Activated naive CD4-positive, alpha-beta T cell treated with anti-CD3 and anti-CD28 coated beads, Interleukin-2, amount 10 ng/mL, durations not matched to agents 7 days and 5 days (primary cell): ENCODE measurements at regions not wholly inside any gene's neighbourhood (a gene's known extent, or its start where the extent isn't known, plus 50 kb on each side); places are given as distances from the start of the nearest gene placed in this dataset.

Experiments used
- CTCF ChIA-PET: fragments of 350-600 bp; sonication (Branson Sonifier 250); formaldehyde crosslinking; loops from one replicate; lab custom pipeline; 2021; ENCODE audit warnings: antibody characterized with exemption; lab: Charles Lee
- DNase-seq: peaks from one replicate; pipeline ENCODE4 v3.0.0-alpha.2; 2020
- H3K27ac Mint-ChIP-seq: one replicate; pipeline ENCODE4 v1.8.0; 2021; ENCODE audit warnings: mild to moderate bottlenecking, moderate library complexity, mixed read lengths
- H3K27me3 Mint-ChIP-seq: one replicate; pipeline ENCODE4 v1.8.0; 2021; ENCODE audit warnings: mild to moderate bottlenecking, mixed read lengths
- H3K36me3 Mint-ChIP-seq: one replicate; pipeline ENCODE4 v1.8.0; 2021; ENCODE audit warnings: mixed read lengths
- H3K4me1 Mint-ChIP-seq: one replicate; pipeline ENCODE4 v1.8.0; 2021; ENCODE audit warnings: mixed read lengths
- H3K4me3 Mint-ChIP-seq: one replicate; pipeline ENCODE4 v1.8.0; 2021; ENCODE audit warnings: mild to moderate bottlenecking, moderate library complexity, mixed read lengths
- H3K9me3 Mint-ChIP-seq: one replicate; pipeline ENCODE4 v1.8.0; 2021; ENCODE audit warnings: mixed read lengths

DNA sequence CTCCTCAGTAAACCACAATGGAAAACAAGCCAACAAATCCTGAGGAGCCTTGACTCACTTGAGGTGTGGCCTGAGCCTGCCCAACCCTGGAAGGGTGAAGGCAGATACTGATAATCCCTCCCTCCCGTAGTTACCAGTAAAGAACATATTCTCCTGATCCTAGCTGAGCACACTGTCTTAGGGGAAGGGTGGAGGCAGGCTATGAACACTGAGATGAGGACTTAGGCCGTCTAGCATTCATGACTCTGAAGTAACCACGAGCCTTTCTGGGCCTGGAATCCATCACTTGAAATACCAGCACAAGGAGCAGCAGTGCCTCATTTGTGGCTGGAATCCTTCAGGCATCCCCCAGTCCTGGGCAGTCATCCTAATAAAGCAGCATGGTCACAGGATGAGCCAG, 124.5 kb upstream of the PRLR start:
- H3K4me3 Mint-ChIP-seq, result no peak overlapping the region
- H3K36me3 Mint-ChIP-seq, result no peaks in the 10 kb centered on the region
- H3K27ac Mint-ChIP-seq, result no peak overlapping the region
- no peaks in the 10 kb centered on the region for H3K4me1 Mint-ChIP-seq
- peaks cover 17% of the 10 kb centered on the region for H3K9me3 Mint-ChIP-seq
- H3K27me3 Mint-ChIP-seq, result no peaks in the 10 kb centered on the region
- CTCF ChIA-PET, result no interaction called here
- no peak for DNase-seq

DNA sequence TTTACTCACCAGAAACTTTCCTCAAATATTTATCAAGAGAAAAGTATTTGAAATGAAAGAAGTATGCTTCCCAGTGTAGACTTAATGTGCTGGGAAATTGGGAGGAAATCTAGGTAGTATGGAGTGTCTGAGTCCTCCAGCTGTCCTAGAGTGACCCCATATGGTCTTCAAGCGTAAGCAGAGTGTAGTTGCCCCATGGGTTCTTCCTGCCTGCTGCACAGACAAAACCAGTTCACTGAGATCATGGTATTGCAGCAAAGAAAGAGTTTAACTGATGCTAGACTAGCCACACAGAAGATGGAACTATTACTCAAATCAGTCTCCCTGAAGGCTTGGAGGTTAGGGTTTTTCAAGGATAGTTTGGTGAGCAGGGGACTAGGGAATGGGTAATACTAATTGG, 114.9 kb upstream of the PRLR start:
- H3K4me1 Mint-ChIP-seq, result no peaks in the 10 kb centered on the region
- no peaks in the 10 kb centered on the region for H3K27me3 Mint-ChIP-seq
- H3K36me3 Mint-ChIP-seq, result no peaks in the 10 kb centered on the region
- H3K9me3 Mint-ChIP-seq, result peaks cover 7% of the 10 kb centered on the region
- DNase-seq, result no peak
- H3K27ac Mint-ChIP-seq, result no peak overlapping the region
- CTCF ChIA-PET, result no interaction called here
- H3K4me3 Mint-ChIP-seq, result no peak overlapping the region

DNA sequence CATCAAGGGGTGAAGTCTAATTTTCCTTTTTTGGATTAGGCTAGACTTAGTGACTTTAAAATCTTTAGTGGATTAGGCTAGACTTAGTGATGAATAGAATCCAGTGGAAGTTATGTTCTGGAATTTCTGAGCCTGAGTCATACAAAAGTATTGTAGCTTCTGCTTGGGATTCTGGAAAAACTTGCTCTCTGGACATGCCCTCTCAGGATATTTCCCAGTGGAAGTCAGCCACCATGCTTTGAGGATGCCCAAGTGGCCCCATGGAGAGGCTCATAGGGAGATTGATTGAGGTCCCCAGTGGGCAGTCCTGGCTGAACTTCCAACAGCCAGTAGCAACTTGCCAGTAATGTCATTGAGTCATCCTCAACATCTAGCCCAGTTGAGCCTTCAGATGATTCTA, 112.4 kb upstream of the PRLR start:
- no peaks in the 10 kb centered on the region for H3K9me3 Mint-ChIP-seq

DNA sequence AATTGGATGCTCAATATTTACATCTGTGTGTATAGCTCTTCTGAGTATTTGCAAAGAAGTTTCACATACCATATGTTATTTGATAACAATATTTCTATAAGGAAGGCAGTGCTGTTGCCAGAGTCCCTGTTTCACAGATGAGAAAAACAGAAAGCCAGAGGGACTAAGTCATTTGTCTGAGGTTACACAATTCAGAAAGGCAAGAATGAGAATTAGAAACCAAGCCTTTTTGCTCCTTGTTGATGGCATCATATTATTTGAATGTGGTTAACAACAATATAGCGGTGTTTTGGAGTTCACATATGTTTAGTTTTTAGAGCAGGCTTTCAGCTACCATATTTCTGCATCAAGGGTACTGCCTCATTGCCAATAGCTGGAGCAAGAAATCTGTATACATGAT, 110.9 kb upstream of the PRLR start:
- Mint-ChIP-seq H3K4me3 (no peak overlapping the region), H3K9me3 (no peaks in the 10 kb centered on the region), H3K4me1 (no peaks in the 10 kb centered on the region), H3K27me3 (peaks cover 3% of the 10 kb centered on the region), H3K27ac (no peak overlapping the region), H3K36me3 (no peaks in the 10 kb centered on the region)
- CTCF ChIA-PET, result no interaction called here
- DNase-seq, result no peak

More for the DNA sequence above, 112.4 kb upstream of the PRLR start:
- Mint-ChIP-seq H3K27ac (no peak overlapping the region), H3K36me3 (no peaks in the 10 kb centered on the region), H3K4me1 (no peaks in the 10 kb centered on the region), H3K4me3 (no peak overlapping the region), H3K27me3 (peaks cover 3% of the 10 kb centered on the region)
- CTCF ChIA-PET, result no interaction called here
- DNase-seq, result no peak

DNA sequence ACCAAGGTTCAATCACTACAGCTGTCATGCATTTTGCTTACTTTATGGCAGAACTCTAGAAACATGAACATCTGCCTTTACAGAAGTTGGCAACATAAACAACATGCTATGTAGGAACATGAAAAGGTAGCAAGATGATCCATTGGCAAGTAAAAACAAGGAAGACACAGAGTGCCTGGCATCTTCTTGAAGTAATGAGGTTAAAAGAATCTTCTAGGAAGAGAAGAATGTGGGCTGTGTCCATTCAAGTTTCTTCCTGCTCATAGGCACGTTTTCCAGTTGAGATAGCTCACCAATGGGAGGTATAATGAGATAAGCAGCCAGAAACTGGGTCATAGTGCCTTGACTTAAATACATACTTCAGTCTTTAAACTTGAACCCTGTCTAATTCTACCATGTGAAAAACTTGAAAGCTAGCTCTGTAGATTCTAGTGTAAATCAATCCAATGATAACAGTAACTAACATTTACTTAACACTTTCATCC, 109.4 kb upstream of the PRLR start:
- Mint-ChIP-seq H3K27ac (no peak overlapping the region), H3K9me3 (no peaks in the 10 kb centered on the region), H3K36me3 (no peaks in the 10 kb centered on the region), H3K27me3 (peaks cover 3% of the 10 kb centered on the region), H3K4me3 (no peak overlapping the region), H3K4me1 (no peaks in the 10 kb centered on the region)
- CTCF ChIA-PET, result no interaction called here
- DNase-seq, result no peak

DNA sequence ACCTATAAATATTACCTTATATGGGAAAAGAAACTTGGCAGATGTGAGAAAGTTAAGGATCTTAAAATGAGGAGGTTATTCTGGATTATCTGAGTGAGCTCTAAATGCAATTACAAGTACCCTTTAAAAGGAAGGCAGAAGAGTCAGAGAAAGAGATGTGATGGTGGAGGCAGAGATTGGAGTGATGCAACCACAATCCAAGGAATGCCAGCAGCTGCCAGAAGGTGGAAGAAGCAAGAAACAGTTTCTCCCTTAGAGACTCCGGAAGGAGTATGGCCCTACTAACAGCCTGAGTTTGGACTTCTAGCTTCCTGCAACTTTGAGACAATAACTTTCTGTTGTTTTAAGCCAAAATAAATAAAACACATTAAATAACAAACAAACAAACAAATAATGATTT, 108.7 kb upstream of the PRLR start:
- CTCF ChIA-PET, result no interaction called here
- Mint-ChIP-seq H3K9me3 (no peaks in the 10 kb centered on the region), H3K4me3 (no peak overlapping the region), H3K4me1 (no peaks in the 10 kb centered on the region), H3K27ac (no peak overlapping the region), H3K36me3 (no peaks in the 10 kb centered on the region), H3K27me3 (peaks cover 3% of the 10 kb centered on the region)
- no peak for DNase-seq

DNA sequence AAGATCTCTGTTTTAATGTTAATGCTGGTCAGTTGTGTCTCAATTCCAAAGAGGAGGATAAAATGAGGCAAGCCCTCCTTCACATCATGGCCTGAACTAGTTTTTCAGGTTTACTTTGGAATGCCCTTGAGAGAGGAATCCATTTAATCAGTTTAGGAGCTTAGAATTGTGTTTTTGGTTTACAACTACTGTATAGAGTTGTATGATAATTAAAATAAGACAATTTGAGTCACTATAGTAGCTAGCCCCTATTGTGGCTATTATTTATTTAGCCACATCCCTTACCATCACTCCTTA, 107.8 kb upstream of the PRLR start:
- H3K4me3 Mint-ChIP-seq, result no peak overlapping the region
- H3K36me3 Mint-ChIP-seq, result no peaks in the 10 kb centered on the region
- H3K27ac Mint-ChIP-seq, result no peak overlapping the region
- DNase-seq, result no peak
- CTCF ChIA-PET, result no interaction called here
- H3K9me3 Mint-ChIP-seq, result no peaks in the 10 kb centered on the region
- peaks cover 3% of the 10 kb centered on the region for H3K27me3 Mint-ChIP-seq
- no peaks in the 10 kb centered on the region for H3K4me1 Mint-ChIP-seq

DNA sequence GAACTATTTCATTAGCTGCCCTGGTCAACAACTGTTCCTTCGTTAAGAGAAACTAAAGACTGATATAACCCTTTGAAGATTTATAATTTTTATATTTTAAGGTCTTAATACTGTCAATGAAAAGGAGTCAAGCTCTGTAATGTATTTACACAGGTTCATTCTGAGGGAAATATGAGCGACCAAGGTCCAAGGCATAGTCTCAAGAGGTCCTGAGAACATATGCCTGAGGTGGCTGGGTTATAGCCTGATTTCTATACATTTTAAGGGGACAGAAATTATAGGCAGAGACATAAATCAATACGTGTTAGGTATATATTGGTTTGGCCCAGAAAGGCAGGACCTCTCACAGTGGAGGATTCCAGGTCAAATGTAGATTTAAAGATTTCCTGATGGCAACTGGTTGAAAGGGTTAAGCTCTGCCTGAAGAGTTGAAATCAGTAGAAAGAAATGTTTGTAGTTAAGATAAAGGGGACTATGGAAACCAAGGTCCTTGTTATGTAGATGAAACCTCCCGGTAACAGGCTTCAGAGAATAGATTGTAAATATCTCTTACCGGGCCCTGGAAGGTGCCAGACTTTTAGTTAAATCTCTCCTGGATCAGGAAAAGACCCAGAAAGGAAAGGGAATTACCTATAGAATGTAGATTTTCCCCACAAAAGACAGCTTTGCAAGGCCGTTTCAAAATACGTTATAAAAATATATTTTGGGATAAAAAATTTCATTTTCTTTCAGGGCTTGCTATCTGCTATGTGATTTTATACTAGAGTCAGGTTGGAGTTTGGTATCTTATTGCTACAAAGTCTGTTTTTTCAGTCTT, 107.3 kb upstream of the PRLR start:
- no peak for DNase-seq
- peaks cover 3% of the 10 kb centered on the region for H3K27me3 Mint-ChIP-seq
- H3K36me3 Mint-ChIP-seq, result no peaks in the 10 kb centered on the region
- CTCF ChIA-PET, result no interaction called here
- no peak overlapping the region for H3K4me3 Mint-ChIP-seq
- H3K9me3 Mint-ChIP-seq, result no peaks in the 10 kb centered on the region
- H3K4me1 Mint-ChIP-seq, result no peaks in the 10 kb centered on the region
- H3K27ac Mint-ChIP-seq, result no peak overlapping the region

DNA sequence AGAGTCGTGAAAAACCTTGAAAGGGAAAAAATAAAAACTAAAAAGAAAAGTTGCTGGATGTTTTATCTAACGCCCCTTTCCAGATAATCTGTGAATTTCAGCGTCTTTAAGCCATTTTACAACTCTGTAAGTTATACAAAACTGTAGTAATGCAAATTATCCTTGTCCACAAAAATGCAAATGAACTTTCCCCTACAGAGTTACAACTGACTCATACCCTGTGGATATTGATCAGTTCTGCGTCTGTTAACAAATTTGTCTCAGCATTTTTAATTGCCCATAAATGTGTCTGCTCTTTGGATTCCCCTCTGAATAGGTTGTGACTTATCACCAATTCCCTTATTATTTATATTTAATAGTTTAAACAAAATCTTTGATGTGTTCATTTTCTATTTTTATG, 105.9 kb upstream of the PRLR start:
- Mint-ChIP-seq H3K4me3 (no peak overlapping the region), H3K27me3 (peaks cover 3% of the 10 kb centered on the region), H3K4me1 (no peaks in the 10 kb centered on the region), H3K36me3 (no peaks in the 10 kb centered on the region), H3K9me3 (no peaks in the 10 kb centered on the region), H3K27ac (no peak overlapping the region)
- DNase-seq, result no peak
- CTCF ChIA-PET, result no interaction called here

DNA sequence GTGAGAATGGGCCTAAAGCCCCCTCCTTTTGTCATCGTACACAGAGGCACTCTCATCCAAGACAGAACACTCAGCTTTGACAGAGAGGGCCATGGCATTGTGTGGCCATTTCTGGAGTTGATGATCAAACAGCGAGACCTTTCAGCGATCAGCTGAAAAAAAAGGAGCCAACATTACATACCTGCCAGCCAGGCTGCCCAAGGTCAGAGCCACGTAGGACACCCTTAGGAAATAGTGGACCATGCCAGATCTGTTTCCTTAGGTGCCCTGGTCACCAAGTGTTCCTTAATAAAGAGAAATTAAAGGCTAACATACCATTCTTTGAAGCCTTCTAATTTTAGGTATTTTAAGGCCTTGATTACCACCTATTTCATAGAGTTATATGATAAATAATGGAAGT, 105.5 kb upstream of the PRLR start:
- H3K9me3 Mint-ChIP-seq, result no peaks in the 10 kb centered on the region
- CTCF ChIA-PET, result no interaction called here
- peaks cover 3% of the 10 kb centered on the region for H3K27me3 Mint-ChIP-seq
- no peak overlapping the region for H3K4me3 Mint-ChIP-seq
- H3K36me3 Mint-ChIP-seq, result no peaks in the 10 kb centered on the region
- H3K4me1 Mint-ChIP-seq, result no peaks in the 10 kb centered on the region
- H3K27ac Mint-ChIP-seq, result no peak overlapping the region
- DNase-seq, result no peak

DNA sequence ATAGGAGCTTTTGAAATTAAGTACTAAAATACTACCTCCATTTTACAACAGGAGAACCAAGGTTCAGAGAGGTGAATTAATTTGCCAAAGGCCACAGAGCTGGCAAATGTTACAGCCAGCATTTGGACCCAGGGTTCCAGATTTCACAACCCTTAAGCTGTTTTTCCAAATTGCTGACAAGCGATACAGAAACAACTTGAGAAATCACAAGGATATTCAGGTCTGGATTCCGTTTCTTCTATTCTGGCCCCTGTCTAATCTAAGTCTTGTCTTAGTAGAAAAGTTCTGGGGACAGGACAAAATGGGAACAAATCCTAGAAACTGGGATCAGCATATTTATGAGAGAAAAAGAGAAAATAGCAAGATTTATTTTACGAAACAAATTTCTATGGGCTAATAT, 103.1 kb upstream of the PRLR start:
- no peak overlapping the region for H3K27ac Mint-ChIP-seq
- no peaks in the 10 kb centered on the region for H3K4me1 Mint-ChIP-seq
- no peaks in the 10 kb centered on the region for H3K36me3 Mint-ChIP-seq
- DNase-seq, result no peak
- CTCF ChIA-PET, result interaction anchor here (0.7 kb wide), 1 partner anchor 388 kb away, joined by 3 read pairs; no protein-coding TSS in a partner anchor
- H3K9me3 Mint-ChIP-seq, result no peaks in the 10 kb centered on the region
- H3K4me3 Mint-ChIP-seq, result no peak overlapping the region
- H3K27me3 Mint-ChIP-seq, result no peaks in the 10 kb centered on the region

DNA sequence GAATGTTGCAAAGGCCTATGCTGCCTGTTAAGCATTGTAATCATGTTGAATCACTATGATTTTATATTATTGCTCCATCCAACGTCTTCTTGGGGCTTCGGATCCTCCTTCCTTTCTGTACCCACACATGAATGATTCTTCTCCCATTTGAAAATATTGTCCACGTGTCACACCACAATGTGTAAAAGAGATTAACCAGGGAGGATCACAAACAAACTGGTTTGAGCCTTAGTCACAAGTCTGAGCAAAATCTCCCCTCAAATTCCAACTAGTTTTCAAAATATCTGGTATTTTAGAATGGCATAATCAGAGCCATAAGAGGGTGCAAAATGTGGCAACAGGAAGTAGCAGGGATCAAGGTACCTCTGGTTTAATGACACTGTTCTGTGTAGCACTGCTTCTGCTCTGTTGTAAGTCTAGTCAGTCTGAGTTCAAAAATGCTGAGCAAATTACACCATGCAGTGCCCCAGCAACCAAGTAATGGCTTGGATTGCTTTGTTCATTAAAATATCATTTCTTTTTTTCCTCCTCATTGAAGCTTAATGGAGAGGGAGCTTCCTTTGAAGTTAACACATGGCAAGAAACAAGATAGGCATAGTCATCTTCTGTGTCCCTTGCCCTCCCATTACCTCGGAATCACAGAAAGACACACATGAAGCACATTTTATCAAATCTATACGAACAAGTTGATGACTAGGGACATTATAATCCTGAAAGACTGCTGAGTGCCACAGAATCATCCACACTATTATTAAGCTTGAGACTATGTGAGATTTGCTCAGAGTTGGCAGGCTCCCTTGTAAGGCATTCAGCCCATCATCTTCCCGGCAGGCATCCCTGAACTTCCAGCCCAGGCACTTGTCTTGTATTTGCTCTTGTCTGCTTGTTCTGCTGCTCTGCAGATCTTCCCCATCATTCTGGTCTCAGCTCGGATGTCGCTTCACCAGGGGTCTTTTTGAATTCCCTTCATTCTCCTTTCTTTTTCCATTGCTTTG, 102.0 kb upstream of the PRLR start:
- CTCF ChIA-PET, result interaction anchor here (0.7 kb wide), 1 partner anchor 389 kb away, joined by 3 read pairs; no protein-coding TSS in a partner anchor
- Mint-ChIP-seq H3K27ac (no peak overlapping the region), H3K36me3 (no peaks in the 10 kb centered on the region)

DNA sequence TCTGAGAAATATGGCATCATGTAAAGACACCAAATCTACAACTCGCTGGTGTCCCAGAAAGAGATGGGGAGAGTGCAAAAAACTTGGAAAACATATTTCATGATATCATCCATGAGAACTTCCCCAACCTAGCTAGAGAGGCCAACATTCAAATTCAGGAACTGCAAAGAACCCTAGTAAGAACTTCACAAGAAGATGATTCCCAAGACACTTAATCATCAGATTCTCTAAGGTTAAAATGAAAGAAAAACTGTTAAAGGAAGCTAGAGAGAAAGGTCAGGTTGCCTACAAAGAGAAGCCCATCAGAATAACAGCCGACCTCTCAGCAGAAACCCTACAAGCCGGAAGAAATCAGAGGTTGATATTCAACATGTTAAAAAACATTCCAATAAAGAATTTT, 95.5 kb upstream of the PRLR start:
- H3K4me3 Mint-ChIP-seq, result no peak overlapping the region
- no peaks in the 10 kb centered on the region for H3K4me1 Mint-ChIP-seq
- peaks cover 3% of the 10 kb centered on the region for H3K9me3 Mint-ChIP-seq
- no peaks in the 10 kb centered on the region for H3K36me3 Mint-ChIP-seq
- CTCF ChIA-PET, result no interaction called here
- no peaks in the 10 kb centered on the region for H3K27me3 Mint-ChIP-seq
- no peak overlapping the region for H3K27ac Mint-ChIP-seq
- DNase-seq, result no peak

More for the DNA sequence above, 102.0 kb upstream of the PRLR start:
- no peaks in the 10 kb centered on the region for H3K27me3 Mint-ChIP-seq
- DNase-seq, result no peak
- H3K9me3 Mint-ChIP-seq, result no peaks in the 10 kb centered on the region
- H3K4me1 Mint-ChIP-seq, result no peaks in the 10 kb centered on the region
- no peak overlapping the region for H3K4me3 Mint-ChIP-seq

DNA sequence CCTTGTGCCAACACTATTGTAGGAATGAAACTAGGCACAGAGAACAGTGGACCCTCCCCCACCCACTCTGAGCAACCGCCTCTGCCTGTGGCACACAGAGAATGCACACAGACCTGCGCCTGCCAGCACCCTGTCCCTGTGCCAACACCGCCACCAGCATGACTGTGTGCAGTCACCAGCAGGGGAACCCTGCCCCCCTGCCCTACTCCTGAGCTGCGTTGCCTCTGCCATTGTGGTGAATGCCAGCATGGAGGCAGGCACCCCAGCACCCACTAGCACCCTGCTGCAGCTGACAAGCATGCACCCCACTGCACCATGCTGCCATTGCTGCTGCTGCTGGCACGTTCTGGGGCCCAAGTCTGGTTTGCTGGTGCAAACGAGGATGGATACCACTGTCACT, 94.4 kb upstream of the PRLR start:
- Mint-ChIP-seq H3K9me3 (peaks cover 3% of the 10 kb centered on the region), H3K4me3 (no peak overlapping the region), H3K27ac (no peak overlapping the region), H3K27me3 (no peaks in the 10 kb centered on the region), H3K4me1 (no peaks in the 10 kb centered on the region), H3K36me3 (no peaks in the 10 kb centered on the region)
- no peak for DNase-seq
- CTCF ChIA-PET, result no interaction called here

DNA sequence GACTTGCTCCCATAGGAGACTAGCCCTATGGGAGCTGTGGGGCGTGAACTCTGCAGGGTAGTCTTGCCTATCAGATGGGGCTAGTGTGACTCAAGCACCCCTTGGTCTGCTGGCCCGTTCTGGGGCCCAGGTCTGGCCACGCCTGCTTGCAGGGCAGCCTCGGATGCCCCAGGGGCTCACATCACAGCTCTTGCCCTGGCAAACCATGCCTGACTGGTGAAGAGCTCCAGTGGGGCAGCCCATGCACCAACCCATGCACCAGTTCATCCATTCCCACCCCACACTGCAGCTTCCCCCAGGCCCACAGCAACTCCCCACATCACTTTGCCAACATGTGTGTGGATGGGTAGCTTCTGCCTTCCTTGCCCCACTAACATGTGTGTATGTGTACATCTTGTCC, 93.9 kb upstream of the PRLR start:
- Mint-ChIP-seq H3K9me3 (peaks cover 3% of the 10 kb centered on the region), H3K36me3 (no peaks in the 10 kb centered on the region), H3K4me3 (no peak overlapping the region), H3K27ac (no peak overlapping the region), H3K4me1 (no peaks in the 10 kb centered on the region), H3K27me3 (no peaks in the 10 kb centered on the region)
- DNase-seq, result no peak
- CTCF ChIA-PET, result no interaction called here
